NCI-H2171 treated with DMSO at 0.1 percent for 48 hours (cell line): ENCODE measurements at regions not wholly inside any gene's neighbourhood (a gene's known extent, or its start where the extent isn't known, plus 50 kb on each side); places are given as distances from the start of the nearest gene placed in this dataset.
A peak's percentile ranks its signal among the peaks of the same experiment; 100 is the strongest.

Experiments
- DNase-seq: peaks from one replicate; lab custom pipeline; 2025; lab: John Stamatoyannopoulos, UW

- no peak for DNase-seq
Observed at GRCh38 chr1:95994643-95995042, 726.9 kb upstream of the PTBP2 start.

GRCh38 chr1:96002201-96002600 lies 719.4 kb upstream of the PTBP2 start:
- no peak for DNase-seq

DNA sequence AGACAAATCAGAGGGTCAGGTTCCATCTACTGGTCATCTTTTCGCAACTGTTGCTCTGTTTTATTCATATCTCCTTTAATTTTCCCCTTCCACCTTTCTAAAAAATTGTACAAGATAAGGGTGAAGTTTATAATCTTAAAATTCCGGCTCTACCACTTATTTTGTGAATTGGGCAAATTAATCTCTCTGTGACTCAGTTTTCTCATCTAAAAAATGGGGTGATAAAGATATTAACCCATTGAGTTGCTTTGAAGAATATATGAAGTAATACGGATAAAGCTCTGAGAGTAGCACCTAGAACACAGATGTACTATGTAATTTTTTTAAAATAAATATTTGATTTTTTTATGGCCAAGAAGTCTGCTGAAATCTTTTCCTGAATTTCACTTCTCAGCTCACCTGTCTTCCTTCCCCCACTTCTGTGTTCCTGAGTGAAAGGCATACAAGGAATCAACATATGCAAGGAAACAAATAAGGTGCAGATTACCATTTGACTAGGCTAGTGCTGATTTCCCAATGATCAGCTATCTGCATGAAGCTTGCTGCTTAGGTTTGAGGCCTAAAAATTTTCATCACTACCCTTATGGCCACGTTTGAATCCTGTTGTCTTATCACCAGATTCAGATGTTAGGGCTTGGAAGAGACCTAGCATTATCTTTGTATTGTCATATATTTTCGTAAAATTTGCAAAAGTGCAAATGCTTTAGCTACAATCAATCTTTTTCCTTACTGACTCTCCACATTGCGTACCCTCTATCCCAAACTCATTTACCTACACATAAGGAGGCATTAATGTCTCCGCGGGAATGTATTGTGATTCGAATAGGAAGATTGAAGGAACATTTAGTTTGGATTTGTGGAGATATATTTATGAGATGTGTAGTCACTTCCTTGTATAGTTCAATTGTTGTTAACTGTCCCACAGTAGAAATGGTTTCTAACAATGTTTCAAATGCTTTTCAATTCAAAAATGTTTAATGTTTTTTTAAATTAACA lies 718.3 kb upstream of the PTBP2 start:
- DNase-seq: no peak

GRCh38 chr1:96009831-96010434 lies 711.7 kb upstream of the PTBP2 start:
- DNase-seq: no peak

GRCh38 chr1:96011606-96012005 lies 710.0 kb upstream of the PTBP2 start:
- DNase-seq: no peak

- DNase-seq: peak; percentile 22
Observed at GRCh38 chr1:96016219-96016618, 705.4 kb upstream of the PTBP2 start.

GRCh38 chr1:96020378-96020777 lies 701.2 kb upstream of the PTBP2 start:
- no peak for DNase-seq

DNA sequence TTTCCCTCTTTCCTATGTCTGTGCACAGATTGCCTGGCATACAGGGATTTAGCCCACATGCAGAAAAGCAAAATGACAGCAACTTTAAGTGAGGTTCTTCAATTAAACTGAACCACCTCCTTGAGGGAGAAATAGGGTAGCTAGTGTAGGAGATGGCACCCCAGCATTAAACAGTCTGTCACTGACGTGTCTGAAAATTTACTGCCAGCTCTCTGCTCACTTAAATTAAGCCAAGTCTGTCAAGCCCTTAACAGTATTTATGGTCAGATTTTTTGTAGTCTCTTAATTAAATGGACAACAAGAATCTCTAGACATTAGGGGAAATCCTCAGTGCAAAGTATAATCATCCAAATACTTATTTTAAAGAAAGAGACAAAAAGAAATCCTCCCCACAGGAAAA lies 696.5 kb upstream of the PTBP2 start:
- no peak for DNase-seq

GRCh38 chr1:96028071-96028470 lies 693.5 kb upstream of the PTBP2 start:
- DNase-seq: no peak

DNA sequence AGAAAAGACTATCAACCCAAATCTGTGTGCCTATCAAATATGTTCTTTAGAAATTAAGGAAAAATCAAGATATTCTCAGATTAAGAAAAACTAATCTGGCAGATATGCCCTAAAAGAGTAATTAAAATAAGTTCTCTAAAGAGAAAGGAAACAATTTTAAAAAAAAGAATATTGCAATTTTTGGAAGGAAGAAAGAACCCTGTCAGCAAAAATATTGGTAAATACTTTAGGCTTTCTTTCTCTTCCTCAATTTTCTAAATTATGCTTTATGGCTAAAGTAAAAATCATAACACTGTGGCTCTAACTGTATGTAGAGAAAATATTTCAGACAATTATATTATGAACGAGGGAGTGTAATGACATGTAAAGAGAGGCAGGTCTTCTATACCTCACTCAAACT lies 691.3 kb upstream of the PTBP2 start:
- DNase-seq: no peak

DNA sequence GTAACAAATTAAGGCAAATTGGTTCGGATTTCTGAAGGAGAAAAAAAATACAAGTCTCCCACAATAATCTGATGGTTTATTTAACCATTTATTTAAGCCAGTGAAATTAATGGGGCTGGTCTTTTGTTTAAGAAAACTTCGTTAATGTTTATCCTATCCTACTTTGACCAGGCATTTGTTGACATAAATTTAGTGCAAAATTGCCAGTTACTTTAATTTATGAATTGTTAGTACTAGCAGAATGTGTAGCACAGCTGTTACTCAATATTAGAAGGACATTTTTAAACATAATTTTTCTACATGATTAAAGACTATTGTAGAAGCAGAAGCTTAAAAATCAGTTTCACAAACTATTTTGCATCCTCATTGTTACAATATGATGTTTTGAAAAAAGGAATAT lies 687.6 kb upstream of the PTBP2 start:
- DNase-seq: no peak

GRCh38 chr1:96036763-96037162 lies 684.8 kb upstream of the PTBP2 start:
- no peak for DNase-seq

- DNase-seq: no peak
Observed at GRCh38 chr1:96038636-96039035, 682.9 kb upstream of the PTBP2 start.

- DNase-seq: no peak
Observed at GRCh38 chr1:96039910-96040309, 681.7 kb upstream of the PTBP2 start.

DNA sequence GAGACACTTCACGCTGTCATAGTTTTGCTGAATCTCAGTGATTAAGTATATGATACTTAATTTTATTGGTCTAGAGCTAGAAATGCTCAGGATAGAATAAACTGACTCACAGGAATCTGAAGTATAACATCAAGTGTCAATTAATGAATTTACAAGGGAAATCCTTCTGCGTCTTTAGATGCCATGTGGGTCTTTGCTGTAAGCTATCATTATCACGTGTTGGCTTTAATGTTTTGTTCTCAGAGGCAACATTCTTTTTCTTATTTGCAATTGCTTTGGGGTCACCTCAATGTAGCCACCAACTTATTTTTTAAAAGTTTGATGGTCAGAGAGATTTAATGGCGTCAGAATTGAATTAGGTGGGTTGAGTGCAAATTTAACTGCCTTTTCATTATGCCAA lies 680.1 kb upstream of the PTBP2 start:
- no peak for DNase-seq

GRCh38 chr1:96048572-96049212 lies 672.9 kb upstream of the PTBP2 start:
- DNase-seq: no peak

- no peak for DNase-seq
Observed at GRCh38 chr1:96049759-96050409, 671.7 kb upstream of the PTBP2 start.

- DNase-seq: no peak
Observed at GRCh38 chr1:96059276-96059675, 662.3 kb upstream of the PTBP2 start.

- DNase-seq: no peak
Observed at GRCh38 chr1:96059736-96060135, 661.8 kb upstream of the PTBP2 start.

- no peak for DNase-seq
Observed at GRCh38 chr1:96060621-96061020, 661.0 kb upstream of the PTBP2 start.

- no peak for DNase-seq
Observed at GRCh38 chr1:96072021-96072420, 649.6 kb upstream of the PTBP2 start.

DNA sequence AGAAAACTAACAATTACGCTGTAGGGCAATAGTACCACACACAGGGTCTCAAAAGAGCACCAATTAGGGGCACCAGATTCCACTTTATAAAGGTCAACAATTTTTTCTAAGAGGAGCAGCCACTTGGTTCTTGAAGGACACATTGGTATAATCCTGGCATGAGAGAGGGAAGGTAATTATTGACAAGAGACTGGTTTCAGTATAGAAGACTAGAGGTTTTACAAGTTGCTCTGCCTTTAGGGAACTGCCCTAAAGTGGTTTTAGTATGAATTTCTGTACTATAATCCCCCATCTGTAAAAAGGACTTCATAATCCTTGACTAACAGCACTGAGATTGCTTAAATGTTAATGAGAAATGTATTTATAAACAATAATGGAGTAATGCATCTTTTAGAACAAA lies 648.5 kb upstream of the PTBP2 start:
- DNase-seq: no peak
